ENCODE measurements at regions not wholly inside any gene's neighbourhood (a gene's known extent, or its start where the extent isn't known, plus 50 kb on each side); places are given as distances from the start of the nearest gene placed in this dataset.

DNA sequence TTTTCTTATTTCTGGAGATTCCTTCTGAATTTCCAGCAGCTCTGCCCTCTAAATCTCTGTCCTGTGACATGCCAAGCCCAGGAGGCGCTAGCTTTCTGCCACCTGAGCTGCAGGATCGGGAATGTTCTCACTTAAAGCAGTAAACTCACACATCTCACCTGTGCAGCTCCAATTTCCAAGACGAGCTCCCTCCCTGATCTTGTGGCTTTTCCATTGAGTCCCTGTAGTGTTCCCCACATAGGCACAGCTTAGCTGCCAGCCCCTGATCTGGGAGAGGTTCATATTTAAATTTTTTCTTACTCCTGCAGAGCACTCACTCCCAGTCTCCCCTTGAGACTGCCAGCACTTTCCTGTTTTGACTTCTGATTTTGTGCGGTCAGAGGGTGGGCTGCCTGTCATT, 479.3 kb downstream of the GLRX3 start:
- FAIRE-seq: no peak
- no peak for DNase-seq (ENCODE audit: insufficient read length, low spot score)
- no peak for TF ChIP-seq POLR2AphosphoS5 (IDR thresholded peaks at IDR 0.05; ENCODE audit: low read depth, low read length)
- TF ChIP-seq TAF1 (IDR thresholded peaks at IDR 0.05; ENCODE audit: low read depth, low read length): no peak
- TF ChIP-seq POLR2A (IDR thresholded peaks at IDR 0.05; ENCODE audit: low read depth, low read length): no peak
- TF ChIP-seq SPI1 (IDR thresholded peaks at IDR 0.05; ENCODE audit: low read depth, low read length): no peak
- no peak for TF ChIP-seq PAX5 (IDR thresholded peaks at IDR 0.05; ENCODE audit: insufficient read depth, low read length, severe bottlenecking)
- no peak for TF ChIP-seq POU2F2 (IDR thresholded peaks at IDR 0.05; ENCODE audit: low read depth, low read length)

DNA sequence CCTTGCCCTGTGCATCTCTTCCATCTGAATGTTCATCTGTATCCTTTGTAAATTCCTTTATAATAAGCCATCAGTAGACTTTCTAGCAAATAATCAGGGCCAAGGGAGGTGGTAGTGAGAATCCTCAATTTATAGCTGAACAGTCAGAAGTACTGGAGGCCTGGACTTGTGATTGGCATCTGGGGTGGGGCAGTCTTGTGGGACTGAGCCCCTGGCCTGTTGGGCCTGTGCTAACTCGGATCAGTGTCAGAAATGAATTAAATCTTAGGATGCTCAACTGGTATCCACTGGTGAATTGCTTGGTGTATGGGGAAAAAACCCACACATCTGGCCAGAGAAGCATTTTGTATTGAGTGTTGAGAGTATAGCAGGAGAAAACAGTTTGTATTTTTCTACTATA, 481.8 kb downstream of the GLRX3 start:
- TF ChIP-seq PAX5 (IDR thresholded peaks at IDR 0.05; ENCODE audit: insufficient read depth, low read length, severe bottlenecking): no peak
- TF ChIP-seq POLR2AphosphoS5 (IDR thresholded peaks at IDR 0.05; ENCODE audit: low read depth, low read length): no peak
- TF ChIP-seq POLR2A (IDR thresholded peaks at IDR 0.05; ENCODE audit: low read depth, low read length): no peak
- DNase-seq (ENCODE audit: insufficient read length, low spot score): no peak
- FAIRE-seq: no peak

DNA sequence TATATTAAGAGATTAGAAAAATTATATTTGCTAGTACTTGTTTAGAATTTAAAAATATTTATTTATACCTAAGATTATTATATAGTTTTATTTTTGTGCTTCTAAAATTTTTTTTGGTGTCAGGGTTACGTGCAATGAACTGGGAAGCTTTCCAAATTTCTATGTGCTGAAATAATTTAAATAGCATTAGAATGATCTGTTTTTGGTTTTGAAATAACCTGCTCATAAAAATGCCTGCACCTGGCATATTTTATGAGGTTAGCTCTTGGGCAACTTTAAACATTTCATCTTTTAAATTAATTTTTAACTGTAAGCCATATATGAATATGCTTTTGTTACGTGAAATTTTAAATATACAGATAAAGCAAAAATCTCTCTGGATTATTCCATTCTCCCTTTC, 482.5 kb downstream of the GLRX3 start:
- FAIRE-seq (no peak), DNase-seq (ENCODE audit: insufficient read length, low spot score) (no peak)
- TF ChIP-seq PAX5 (IDR thresholded peaks at IDR 0.05; ENCODE audit: insufficient read depth, low read length, severe bottlenecking) (no peak), TAF1 (IDR thresholded peaks at IDR 0.05; ENCODE audit: low read depth, low read length) (no peak), POLR2AphosphoS5 (IDR thresholded peaks at IDR 0.05; ENCODE audit: low read depth, low read length) (no peak), POLR2A (IDR thresholded peaks at IDR 0.05; ENCODE audit: low read depth, low read length) (no peak), SPI1 (IDR thresholded peaks at IDR 0.05; ENCODE audit: low read depth, low read length) (no peak), POU2F2 (IDR thresholded peaks at IDR 0.05; ENCODE audit: low read depth, low read length) (no peak)

DNA sequence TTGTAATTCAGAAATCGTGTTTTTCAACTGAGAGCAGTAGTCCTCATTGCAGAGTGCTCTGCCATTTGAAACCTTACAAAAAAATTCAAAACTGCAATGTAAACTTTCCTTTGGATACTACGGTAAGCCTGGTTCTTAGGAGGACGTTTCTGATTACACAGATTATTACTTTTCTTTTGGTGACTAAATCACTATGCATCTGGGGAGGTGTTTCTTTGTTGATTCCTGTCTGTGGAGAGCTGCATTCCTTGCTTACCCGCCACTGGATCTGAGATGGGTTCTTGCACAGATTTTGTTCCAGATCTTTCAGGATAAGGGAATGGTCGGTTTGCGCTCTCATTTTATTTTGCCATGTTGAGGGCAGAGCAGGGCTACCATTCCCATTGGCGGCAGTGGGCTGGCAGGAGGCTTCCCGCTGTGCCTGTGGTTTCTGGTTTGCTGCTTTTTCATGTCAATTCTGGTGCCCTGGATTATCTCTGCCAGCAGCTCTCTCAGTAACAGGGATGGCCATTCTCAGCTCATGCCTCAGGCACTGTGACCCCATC, 485.1 kb downstream of the GLRX3 start:
- TF ChIP-seq POU2F2 (IDR thresholded peaks at IDR 0.05; ENCODE audit: low read depth, low read length) (no peak), TAF1 (IDR thresholded peaks at IDR 0.05; ENCODE audit: low read depth, low read length) (no peak), POLR2A (IDR thresholded peaks at IDR 0.05; ENCODE audit: low read depth, low read length) (no peak), SPI1 (IDR thresholded peaks at IDR 0.05; ENCODE audit: low read depth, low read length) (no peak), POLR2AphosphoS5 (IDR thresholded peaks at IDR 0.05; ENCODE audit: low read depth, low read length) (no peak), PAX5 (IDR thresholded peaks at IDR 0.05; ENCODE audit: insufficient read depth, low read length, severe bottlenecking) (no peak)
- DNase-seq (ENCODE audit: insufficient read length, low spot score) (no peak), FAIRE-seq (no peak)

DNA sequence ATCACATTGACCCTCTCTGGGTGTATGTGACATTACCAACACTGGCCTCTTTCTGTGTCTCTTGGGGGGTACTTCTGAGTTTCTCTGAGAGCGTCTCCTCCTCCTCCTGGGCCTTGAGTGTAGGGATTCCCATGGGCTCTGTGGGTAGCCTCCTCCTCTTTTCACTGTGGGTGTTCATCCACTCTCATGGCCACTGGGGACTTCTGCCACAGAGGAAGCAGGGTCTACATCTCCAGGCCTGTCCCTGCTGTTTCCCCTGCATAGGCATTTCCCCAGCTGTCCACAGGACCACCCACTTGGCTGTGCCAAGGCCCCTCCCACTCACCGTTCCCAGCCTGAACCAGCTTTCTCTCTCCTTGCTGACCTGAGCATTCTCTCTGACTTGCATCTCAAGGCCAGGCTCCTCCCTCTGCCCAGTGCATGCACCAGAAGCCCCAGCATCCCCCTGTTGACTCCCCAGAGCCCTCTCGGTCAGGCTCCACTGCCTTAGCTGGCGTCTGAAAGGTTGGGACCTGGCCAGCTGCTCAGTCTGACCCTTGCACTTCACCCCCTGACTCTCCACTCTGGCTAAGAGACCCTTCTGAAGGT, 487.6 kb downstream of the GLRX3 start:
- FAIRE-seq (no peak), DNase-seq (ENCODE audit: insufficient read length, low spot score) (no peak)
- TF ChIP-seq TAF1 (IDR thresholded peaks at IDR 0.05; ENCODE audit: low read depth, low read length): no peak
- TF ChIP-seq POLR2A (IDR thresholded peaks at IDR 0.05; ENCODE audit: low read depth, low read length): no peak
- TF ChIP-seq POLR2AphosphoS5 (IDR thresholded peaks at IDR 0.05; ENCODE audit: low read depth, low read length): no peak
- no peak for TF ChIP-seq POU2F2 (IDR thresholded peaks at IDR 0.05; ENCODE audit: low read depth, low read length)
- TF ChIP-seq SPI1 (IDR thresholded peaks at IDR 0.05; ENCODE audit: low read depth, low read length): no peak
- TF ChIP-seq PAX5 (IDR thresholded peaks at IDR 0.05; ENCODE audit: insufficient read depth, low read length, severe bottlenecking): no peak

DNA sequence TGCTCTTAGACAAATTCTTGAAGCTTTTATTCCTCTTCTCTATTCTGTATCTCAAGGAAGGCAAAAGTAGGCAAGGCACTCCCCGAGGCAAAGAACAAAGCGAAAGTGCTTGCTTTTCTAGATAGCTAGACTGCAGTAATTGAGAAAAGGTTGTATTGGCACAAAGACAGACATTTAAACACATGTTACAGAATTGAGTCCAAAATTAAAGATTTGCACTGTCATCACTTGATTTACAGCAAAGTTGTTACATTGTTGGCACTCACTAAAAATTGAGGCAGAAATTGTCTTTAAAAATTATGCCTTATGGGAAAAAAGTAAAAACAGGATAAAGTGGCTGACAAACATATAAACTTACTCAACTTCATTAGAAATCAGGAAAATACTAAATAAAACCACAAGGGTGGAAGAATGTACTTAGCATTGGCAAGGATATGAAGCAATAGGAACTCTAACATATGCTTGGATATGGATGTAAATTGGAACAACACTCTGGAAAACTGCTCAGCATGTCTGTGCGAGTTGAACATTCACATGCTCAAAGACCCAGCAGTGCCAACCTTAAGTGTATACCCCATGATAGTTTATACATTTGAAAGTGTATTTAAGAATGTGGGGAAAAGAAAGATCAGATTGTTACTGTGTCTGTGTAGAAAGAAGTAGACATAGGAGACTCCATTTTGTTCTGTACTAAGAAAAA, 491.3 kb downstream of the GLRX3 start:
- FAIRE-seq (no peak), DNase-seq (ENCODE audit: insufficient read length, low spot score) (no peak)
- no peak for TF ChIP-seq POU2F2 (IDR thresholded peaks at IDR 0.05; ENCODE audit: low read depth, low read length)
- TF ChIP-seq POLR2AphosphoS5 (IDR thresholded peaks at IDR 0.05; ENCODE audit: low read depth, low read length): no peak
- TF ChIP-seq SPI1 (IDR thresholded peaks at IDR 0.05; ENCODE audit: low read depth, low read length): no peak
- TF ChIP-seq POLR2A (IDR thresholded peaks at IDR 0.05; ENCODE audit: low read depth, low read length): no peak
- TF ChIP-seq PAX5 (IDR thresholded peaks at IDR 0.05; ENCODE audit: insufficient read depth, low read length, severe bottlenecking): no peak
- TF ChIP-seq TAF1 (IDR thresholded peaks at IDR 0.05; ENCODE audit: low read depth, low read length): no peak

DNA sequence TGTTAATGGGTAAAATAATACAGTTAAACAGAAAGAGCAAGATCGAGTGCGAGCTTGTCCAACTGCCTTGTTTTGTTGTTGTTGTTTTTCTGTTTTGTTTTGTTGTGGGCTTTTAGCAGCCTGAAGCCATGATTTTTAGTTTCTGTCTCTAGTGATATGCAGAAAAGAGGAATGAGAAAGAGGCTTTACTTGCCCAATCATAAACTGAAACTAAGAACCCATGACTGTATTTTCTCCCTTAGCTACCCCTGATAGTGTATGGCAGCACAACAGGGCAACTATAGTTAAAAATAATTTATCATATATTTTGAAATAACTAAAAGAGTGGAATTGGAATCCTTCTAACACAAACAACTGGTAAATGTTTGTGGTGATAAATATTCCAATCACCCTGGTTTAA, 493.9 kb downstream of the GLRX3 start:
- TF ChIP-seq POLR2A (IDR thresholded peaks at IDR 0.05; ENCODE audit: low read depth, low read length) (no peak), POU2F2 (IDR thresholded peaks at IDR 0.05; ENCODE audit: low read depth, low read length) (no peak), TAF1 (IDR thresholded peaks at IDR 0.05; ENCODE audit: low read depth, low read length) (no peak), PAX5 (IDR thresholded peaks at IDR 0.05; ENCODE audit: insufficient read depth, low read length, severe bottlenecking) (no peak), SPI1 (IDR thresholded peaks at IDR 0.05; ENCODE audit: low read depth, low read length) (no peak), POLR2AphosphoS5 (IDR thresholded peaks at IDR 0.05; ENCODE audit: low read depth, low read length) (no peak)

DNA sequence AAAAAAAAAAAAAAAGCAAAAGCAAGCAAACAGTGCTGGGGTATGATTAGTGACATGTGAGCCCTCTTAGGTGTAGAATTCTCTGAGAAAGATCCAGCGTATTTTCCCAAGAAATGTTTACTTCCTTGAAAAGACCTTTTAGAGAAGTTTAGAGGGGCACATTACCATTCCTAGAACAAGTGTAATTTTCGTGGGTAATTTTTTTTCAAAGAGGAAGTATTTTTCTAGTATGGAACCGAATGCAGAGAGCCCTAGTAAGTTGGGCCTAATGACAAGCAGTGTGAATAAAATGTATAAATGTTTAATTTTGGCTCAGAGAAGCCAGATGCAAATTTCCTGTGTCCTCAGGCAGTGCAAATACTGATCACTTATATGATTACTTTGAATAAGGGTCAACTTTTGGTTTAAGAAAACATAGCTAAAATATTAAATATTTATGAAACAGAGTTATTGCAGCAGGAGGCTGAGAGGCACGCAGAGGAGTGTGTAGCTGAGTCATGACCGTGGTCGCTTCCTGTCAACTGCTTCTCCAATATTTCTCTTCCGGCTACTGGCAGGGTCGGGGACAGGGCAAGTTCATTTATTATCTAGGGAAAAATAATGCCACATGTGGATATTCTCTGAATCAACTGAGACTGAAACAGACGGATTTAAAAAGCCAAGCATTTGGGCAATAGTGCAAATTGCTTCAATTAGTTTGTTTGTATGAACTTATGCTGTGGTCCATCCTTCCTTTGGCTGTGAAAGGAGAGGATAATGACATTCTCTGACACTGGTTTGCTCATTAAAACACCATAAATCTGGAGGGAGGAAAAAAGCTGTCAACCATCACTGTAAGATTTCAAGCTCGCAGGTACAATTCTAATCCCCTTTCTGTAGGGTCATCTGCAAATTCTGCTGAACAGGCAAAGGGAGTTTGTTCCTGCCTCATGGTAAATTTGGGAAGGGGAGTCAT, 495.2 kb downstream of the GLRX3 start:
- FAIRE-seq (no peak), DNase-seq (ENCODE audit: insufficient read length, low spot score) (no peak)
- TF ChIP-seq POLR2AphosphoS5 (IDR thresholded peaks at IDR 0.05; ENCODE audit: low read depth, low read length) (no peak), SPI1 (IDR thresholded peaks at IDR 0.05; ENCODE audit: low read depth, low read length) (no peak), POU2F2 (IDR thresholded peaks at IDR 0.05; ENCODE audit: low read depth, low read length) (no peak)

More for the DNA sequence above, 493.9 kb downstream of the GLRX3 start:
- FAIRE-seq: no peak
- no peak for DNase-seq (ENCODE audit: insufficient read length, low spot score)

DNA sequence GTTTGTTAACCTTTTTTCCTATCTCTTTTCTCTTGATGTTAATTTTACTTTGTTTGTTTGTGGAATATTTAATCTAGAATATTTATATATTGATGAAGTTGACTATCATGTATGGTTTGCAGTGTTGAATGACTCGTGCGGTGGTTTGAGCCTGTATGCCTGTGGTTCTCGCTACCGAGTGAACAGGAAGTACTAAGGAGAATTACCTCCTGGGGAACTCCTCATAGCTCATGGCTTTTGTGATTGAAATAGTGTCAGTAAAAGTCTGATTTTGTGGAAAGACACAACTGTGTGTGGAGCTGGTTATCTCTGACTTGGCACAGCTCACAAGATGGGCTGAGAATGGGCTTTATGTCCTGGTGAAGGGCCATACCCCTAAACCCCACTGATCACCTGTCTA, 498.6 kb downstream of the GLRX3 start:
- DNase-seq (ENCODE audit: insufficient read length, low spot score) (no peak), FAIRE-seq (no peak)
- TF ChIP-seq SPI1 (IDR thresholded peaks at IDR 0.05; ENCODE audit: low read depth, low read length): no peak
- TF ChIP-seq POU2F2 (IDR thresholded peaks at IDR 0.05; ENCODE audit: low read depth, low read length): no peak
- TF ChIP-seq PAX5 (IDR thresholded peaks at IDR 0.05; ENCODE audit: insufficient read depth, low read length, severe bottlenecking): no peak
- no peak for TF ChIP-seq POLR2A (IDR thresholded peaks at IDR 0.05; ENCODE audit: low read depth, low read length)
- no peak for TF ChIP-seq TAF1 (IDR thresholded peaks at IDR 0.05; ENCODE audit: low read depth, low read length)
- TF ChIP-seq POLR2AphosphoS5 (IDR thresholded peaks at IDR 0.05; ENCODE audit: low read depth, low read length): no peak
